DMS114 treated with DMSO at 0.1 percent for 48 hours (cell line): ENCODE measurements at regions not wholly inside any gene's neighbourhood (a gene's known extent, or its start where the extent isn't known, plus 50 kb on each side); places are given as distances from the start of the nearest gene placed in this dataset.

Experiments
- DNase-seq: peaks from one replicate; lab custom pipeline; 2025; ENCODE audit not compliant: unreplicated experiment; lab: John Stamatoyannopoulos, UW

- no peak for DNase-seq
Observed at GRCh38 chr2:155215037-155215707, 516.7 kb downstream of the KCNJ3 start.

DNA sequence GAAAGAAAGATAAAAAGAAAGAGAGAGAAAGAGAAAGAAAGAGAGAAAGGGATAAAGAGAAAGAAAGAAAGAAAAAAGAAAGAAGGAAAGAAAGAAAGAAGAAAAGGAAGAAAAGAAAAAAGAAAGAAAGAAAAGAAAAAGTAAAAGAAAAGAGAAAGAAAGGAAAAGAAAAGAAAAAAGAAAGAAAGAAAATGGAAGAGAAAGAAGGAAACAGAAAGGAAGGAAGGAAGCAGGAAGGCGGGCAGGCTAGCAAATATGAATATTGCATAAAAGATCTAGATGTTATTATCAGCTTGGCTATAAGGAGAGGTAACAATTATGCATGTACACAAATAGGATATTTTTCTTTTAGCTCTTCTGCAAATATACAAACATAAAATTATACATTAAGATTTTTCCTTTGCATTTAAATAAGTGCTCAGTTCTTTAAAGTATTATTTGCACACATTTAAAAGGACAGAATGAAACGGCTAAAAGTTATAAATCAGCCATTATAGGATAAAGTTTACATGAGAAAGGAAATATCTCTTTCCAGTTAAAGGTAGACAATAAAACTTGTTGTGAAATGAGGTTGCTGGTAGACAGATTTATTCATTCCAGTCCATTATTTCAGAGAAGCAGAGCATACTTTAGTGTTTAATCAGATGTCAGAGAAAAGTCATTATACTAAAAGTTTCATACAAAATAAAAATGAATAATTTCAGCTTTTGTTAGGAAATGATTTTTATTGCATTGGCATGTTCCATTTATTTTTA, 511.4 kb downstream of the KCNJ3 start:
- DNase-seq, result no peak

DNA sequence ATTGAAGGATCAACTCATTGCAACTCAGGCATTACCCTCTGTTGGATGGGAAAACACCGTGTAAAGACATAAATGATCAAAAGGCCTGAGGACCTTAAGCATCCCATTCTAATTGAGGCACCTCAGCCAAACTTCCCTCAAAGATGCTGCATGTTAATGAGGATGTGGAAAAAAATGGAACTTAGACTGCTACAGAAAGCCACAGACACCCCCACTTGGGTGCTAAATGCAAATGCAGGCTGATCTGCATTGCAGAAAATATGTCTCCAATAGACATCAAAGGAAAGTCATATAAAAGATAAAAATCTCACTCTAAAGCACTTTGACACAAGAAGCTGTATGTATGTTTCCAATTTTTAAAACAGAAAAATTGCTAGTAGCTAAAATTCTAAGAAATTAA, 504.7 kb downstream of the KCNJ3 start:
- no peak for DNase-seq

GRCh38 chr2:155200753-155201152, 502.3 kb downstream of the KCNJ3 start:
- no peak for DNase-seq

- no peak for DNase-seq
Observed at GRCh38 chr2:155190342-155190741, 491.8 kb downstream of the KCNJ3 start.

- no peak for DNase-seq
Observed at GRCh38 chr2:155178921-155179320, 480.4 kb downstream of the KCNJ3 start.

GRCh38 chr2:155176345-155176744, 477.9 kb downstream of the KCNJ3 start:
- DNase-seq, result no peak

- no peak for DNase-seq
Observed at GRCh38 chr2:155169317-155169716, 470.8 kb downstream of the KCNJ3 start.

DNA sequence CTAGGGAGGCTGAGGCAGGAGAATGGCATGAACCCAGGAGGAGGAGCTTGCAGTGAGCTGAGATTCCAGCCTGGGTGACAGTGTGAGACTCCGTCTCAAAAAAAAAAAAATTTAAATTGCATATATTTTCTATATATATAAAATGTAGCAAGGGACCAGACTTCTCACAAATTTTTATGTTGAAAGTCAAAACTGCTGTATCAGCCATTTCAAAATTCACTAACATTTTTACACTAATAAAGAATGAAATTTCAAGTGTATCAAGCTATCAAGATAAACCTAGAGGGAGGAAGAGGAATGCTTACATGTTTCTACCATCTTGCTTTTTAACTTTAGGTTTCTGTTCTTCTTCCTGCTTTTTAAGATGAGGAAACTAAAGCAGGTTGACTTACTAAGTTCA, 464.0 kb downstream of the KCNJ3 start:
- DNase-seq, result no peak

DNA sequence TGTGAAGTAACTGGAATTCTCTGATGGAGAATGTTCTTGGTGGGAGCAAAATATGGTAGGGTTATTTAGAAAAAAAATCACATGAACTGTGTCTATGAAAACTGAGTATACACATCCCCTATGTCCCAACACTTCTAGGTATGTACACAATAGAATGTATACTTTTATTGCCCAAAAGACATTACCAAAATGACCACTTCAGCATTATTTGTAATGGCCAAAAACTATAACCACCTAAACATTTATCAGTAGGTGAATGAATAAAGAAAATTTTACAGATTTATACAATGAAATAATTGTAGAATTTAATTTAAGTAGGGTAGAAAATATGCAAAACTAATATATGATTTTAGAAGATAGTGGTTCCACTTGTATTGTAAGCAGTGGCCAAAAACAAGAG, 462.8 kb downstream of the KCNJ3 start:
- DNase-seq, result no peak

DNA sequence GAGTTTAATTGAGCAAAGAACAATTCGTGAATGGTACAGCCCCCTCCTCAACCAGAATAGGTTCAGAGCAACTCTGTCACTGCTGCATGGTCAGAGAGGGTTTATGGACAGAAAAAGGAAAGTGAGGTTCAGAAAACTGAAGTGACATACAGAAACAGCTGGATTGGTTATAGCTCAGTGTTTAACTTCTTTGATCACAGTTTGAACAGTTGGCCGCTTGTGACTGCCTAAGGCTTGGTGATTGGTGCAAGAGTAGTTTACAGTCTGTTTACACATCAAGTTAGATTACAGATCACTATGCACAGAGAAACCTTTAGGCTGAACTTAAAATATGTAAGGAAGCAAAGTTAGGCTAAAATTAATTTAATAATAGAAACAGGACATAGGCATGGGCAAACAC, 459.2 kb downstream of the KCNJ3 start:
- no peak for DNase-seq

DNA sequence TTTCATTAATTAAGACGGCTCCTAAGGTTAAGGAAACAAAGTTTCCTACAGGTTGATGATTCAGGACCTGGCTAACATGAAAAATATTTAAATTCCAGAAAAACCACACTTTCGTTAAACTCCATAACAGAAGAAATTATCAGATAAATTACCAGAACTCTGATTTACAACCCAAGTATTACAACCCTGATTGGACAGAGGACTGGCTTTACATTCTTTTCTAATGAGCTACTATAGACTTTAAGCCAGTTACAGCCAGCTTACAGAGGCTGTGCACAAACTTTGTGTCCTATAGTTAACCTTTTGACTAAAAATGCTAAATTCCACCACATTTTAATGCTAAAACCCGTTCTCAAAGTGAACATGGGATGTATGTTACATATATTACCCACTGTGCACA, 458.6 kb downstream of the KCNJ3 start:
- DNase-seq, result no peak

DNA sequence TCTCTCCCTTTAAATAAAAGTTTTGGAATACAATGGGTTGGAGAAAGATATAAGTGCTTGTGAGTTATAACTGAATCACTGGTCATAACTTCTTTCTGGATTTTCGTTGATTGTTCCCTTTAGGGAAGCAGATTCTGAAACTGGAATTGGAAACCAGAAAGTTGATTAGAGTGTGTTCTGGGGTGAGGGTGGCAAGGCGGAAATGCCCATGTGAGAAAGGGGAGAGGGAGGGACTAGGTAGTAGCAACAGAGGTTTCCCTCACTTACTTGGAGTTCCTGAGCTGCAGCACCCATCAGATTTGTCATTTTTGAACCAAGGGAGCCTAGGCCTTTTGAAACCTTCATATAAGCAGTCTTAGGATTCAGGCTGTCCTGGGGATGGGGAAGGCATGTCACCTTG, 453.4 kb downstream of the KCNJ3 start:
- DNase-seq, result no peak

DNA sequence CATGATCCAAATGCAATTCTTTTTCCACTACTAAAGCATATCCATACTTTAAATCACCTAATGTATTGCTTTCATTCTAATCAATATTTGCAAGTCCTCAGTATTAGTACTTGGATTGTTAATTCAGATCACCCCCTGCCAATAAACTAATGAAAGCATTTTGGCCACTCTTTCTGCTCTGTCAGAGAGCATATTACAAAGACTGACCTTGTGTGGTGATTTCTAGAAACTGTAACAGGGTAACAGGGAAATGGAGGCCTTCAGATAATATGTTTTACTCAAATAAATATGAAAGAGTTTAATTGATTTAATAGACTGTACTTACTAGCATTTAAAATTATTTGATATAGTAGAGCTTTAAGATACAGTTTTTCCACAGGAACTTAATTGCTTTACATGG, 453.0 kb downstream of the KCNJ3 start:
- DNase-seq, result no peak

- DNase-seq, result no peak
Observed at GRCh38 chr2:155145758-155146229, 447.3 kb downstream of the KCNJ3 start.

GRCh38 chr2:155141418-155141817, 442.9 kb downstream of the KCNJ3 start:
- no peak for DNase-seq

DNA sequence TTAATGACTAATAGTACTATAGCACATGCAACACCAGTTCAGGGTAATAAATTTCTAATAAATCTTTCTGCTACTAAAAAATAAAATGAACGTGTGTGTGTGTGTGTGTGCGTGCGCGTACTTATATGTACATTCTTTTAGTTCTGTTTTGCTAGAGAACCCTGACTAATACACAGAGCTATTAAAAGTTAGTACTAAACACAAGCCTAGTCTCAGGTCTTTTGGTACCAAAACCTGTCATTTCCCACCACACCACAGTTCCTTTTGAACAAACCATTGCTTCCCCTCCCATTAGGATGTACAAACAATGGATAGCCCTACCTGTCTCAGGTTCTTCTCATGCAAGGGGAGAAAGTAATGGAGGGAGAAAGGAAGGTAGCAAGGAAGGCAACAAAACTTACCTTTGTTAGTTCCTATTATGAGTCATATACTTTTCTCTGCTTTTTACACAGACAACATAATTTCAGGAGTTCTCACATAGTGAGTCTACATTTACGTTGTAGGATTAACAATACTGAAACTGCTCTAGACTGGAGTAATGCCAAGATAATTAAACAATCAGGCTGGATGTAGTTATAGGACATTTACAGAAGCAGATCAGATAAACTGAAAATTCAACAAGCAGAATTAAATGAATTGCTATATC, 427.2 kb downstream of the KCNJ3 start:
- no peak for DNase-seq

DNA sequence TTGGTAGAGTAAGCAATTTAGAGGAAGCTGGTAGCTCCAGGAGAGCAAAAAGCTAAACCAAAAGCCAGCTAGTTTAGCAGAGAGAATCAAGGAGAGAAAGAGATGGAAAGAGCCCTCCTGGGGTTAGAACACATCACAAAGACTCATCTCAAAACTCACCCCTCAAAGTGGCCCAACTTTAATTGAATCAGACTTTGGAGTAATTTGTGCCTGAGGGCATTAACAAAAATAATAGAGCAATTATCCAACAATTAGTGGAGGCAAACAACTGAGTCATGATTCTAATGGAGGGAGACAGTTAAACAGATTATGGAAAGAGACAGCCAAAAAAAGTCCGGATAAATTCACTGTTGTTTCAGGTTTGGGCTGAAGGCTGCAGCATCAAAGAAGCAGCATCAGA, 417.4 kb downstream of the KCNJ3 start:
- no peak for DNase-seq

DNA sequence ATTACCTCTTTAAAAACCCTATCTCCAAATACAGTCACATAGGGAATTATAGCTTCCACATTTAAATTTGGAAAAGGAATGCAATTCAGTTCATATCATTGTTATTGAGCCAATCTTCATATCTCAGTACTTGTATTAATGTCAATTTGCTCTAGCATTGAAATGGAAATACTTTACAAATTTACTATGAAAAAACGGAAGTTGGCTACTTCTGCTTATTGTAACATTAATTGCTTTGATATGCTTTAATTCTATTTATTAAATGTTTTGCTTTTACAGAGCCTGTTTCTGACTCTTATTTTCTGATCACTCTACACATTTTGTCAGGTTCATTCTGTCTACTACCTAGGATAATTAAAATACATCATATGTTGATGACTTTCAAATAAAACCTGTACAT, 412.6 kb downstream of the KCNJ3 start:
- DNase-seq, result no peak

DNA sequence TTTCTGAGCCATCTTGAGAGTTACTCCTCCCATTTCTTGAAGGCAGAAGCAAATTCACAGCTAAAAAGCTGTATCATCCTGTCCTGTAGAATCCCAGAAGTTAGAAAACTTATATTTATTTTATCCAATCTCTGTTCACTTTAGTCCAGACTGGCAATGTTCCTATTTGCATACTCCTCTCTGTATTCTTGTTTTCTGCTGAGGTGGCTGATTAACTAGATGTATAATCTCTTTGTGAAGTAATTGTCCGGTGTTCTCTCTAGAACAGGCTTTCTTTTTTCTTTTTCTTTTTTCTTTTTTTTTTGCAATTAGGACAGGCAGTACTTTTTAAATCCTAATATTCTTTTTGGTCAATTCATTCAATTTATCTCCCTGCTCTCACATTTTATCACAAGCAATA, 411.0 kb downstream of the KCNJ3 start:
- DNase-seq, result no peak

DNA sequence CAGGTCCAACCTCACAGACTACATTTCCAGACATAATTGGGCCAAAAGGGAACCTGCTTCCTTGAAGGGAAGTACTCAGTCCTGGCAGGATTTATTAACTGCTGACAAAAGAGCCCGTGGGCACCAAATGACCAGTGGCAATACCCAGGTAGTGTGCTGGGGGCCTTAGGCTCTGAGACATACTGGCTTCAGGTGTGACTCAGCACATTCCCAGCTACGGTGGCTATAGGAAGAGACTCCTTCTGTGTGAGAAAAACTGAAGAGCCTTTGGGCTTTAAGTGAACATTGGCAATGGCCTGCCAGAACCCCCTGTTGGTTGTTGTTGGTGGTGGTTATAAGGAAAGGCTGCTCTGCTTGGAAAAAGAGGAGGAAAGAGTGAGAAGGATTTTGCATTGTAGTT, 401.8 kb downstream of the KCNJ3 start:
- DNase-seq, result no peak

DNA sequence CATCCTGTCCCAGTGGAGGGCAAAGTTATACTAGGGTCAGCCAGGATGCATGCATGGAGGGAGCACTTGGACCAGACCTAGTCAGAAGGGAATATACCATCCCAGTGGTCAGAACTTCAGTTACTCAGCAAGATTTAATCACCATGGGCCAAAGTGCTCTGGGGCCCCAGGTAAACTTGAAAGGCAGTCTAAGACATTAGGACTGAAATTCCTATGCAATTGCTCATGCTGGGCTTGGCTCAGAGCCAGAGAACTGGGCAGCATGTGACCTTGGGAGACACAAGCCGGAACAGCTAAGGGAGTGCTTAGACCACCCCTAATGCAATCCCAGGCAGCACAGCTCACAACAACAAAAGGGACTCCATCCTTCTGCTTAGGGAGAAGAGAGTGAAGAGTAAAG, 401.3 kb downstream of the KCNJ3 start:
- DNase-seq, result no peak
